Mesendoderm (in vitro differentiated cells): ENCODE measurements at regions not wholly inside any gene's neighbourhood (a gene's known extent, or its start where the extent isn't known, plus 50 kb on each side); places are given as distances from the start of the nearest gene placed in this dataset.

Source experiments
- DNase-seq: peaks from one replicate; pipeline ENCODE4 v3.0.0; 2013
- H2AK5ac ChIP-seq: 2 replicates; pipeline ENCODE4 v1.6.1; 2013; ENCODE audit warnings: low read length, inconsistent platforms
- H2BK120ac ChIP-seq: 2 replicates; pipeline ENCODE4 v1.6.1; 2013; ENCODE audit warnings: low read depth, mild to moderate bottlenecking, low read length, moderate library complexity, mixed read lengths
- H2BK15ac ChIP-seq: replicated peaks from 2 replicates; pipeline ENCODE4 v1.6.1; 2013; ENCODE audit warnings: low read depth, mild to moderate bottlenecking, moderate library complexity
- H2BK5ac ChIP-seq: 2 replicates; pipeline ENCODE4 v1.6.1; 2013; ENCODE audit warnings: low read length, inconsistent platforms
- H3K18ac ChIP-seq: 2 replicates; pipeline ENCODE4 v1.6.1; 2013; ENCODE audit warnings: mild to moderate bottlenecking, low read length, mixed read lengths
- H3K23ac ChIP-seq: one replicate; pipeline ENCODE4 v1.6.1; 2013; ENCODE audit warnings: low read length
- H3K27ac ChIP-seq: 2 replicates; pipeline ENCODE4 v1.5.1; 2013; ENCODE audit warnings: low read depth, mild to moderate bottlenecking, inconsistent platforms, low read length, moderate library complexity
- H3K27me3 ChIP-seq: 2 replicates; pipeline ENCODE4 v1.6.1; 2013; ENCODE audit warnings: low read length, control low read depth, mild to moderate bottlenecking, inconsistent platforms; ENCODE audit not compliant: insufficient read depth, poor library complexity
- H3K36me3 ChIP-seq: 2 replicates; pipeline ENCODE4 v1.6.1; 2013; ENCODE audit warnings: low read length, inconsistent platforms; ENCODE audit not compliant: control insufficient read depth, insufficient read depth
- H3K4ac ChIP-seq: one replicate; pipeline ENCODE4 v1.6.1; 2013; ENCODE audit warnings: low read depth, mild to moderate bottlenecking, low read length, moderate library complexity
- H3K4me1 ChIP-seq: 2 replicates; pipeline ENCODE4 v1.6.1; 2013; ENCODE audit warnings: low read depth, low read length, inconsistent platforms; ENCODE audit not compliant: control insufficient read depth
- H3K4me2 ChIP-seq: 2 replicates; pipeline ENCODE4 v1.6.1; 2013; ENCODE audit warnings: low read length
- H3K4me3 ChIP-seq: 2 replicates; pipeline ENCODE4 v1.5.1; 2013; ENCODE audit warnings: mild to moderate bottlenecking, low read length
- H3K56ac ChIP-seq: one replicate; pipeline ENCODE4 v1.6.1; 2013; ENCODE audit warnings: low read length
- H3K79me1 ChIP-seq: 2 replicates; pipeline ENCODE4 v1.6.1; 2013; ENCODE audit warnings: low read length, inconsistent platforms
- H3K79me2 ChIP-seq: 2 replicates; pipeline ENCODE4 v1.6.1; 2013; ENCODE audit warnings: mild to moderate bottlenecking, low read length; ENCODE audit not compliant: control insufficient read depth, insufficient read depth
- H3K9ac ChIP-seq: 2 replicates; pipeline ENCODE4 v1.6.1; 2013; ENCODE audit warnings: low read length, inconsistent platforms
- H4K5ac ChIP-seq: one replicate; pipeline ENCODE4 v1.6.1; 2013; ENCODE audit warnings: low read length
- H4K8ac ChIP-seq: one replicate; pipeline ENCODE4 v1.6.1; 2013; ENCODE audit warnings: low read depth, mild to moderate bottlenecking, control low read depth, low read length, moderate library complexity
- WGBS: extraction: QIAGEN DNeasy Blood & Tissue Kit; methylation state at CpG from one replicate; pipeline ENCODE4 v1.1.7; 2013; ENCODE audit warnings: low lambda C conversion rate, missing lambda C conversion rate; ENCODE audit not compliant: insufficient coverage; ENCODE audit errors: extremely low coverage; 5-methylcytosine and 5-hydroxymethylcytosine counted together

DNA sequence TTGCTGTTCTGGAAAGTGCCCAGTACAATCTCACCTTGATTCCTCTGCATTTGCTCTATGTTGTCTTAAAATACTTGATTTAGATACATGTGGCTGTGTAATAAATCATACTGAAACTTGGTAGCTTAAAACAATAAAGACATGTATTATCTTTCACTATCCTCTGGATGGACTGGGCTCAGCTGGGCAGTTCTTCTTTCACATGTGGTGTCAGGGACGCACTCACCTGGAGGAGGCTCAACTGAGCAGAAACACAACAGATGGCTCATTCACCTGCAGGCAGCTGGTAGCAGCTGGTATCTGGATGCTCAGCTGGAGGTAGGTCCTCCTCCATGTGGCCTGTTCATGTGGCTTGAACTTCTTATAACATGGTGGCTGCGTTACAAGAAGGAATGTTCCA, 563.8 kb upstream of the FRG1 start:
- H2BK5ac ChIP-seq = no peak overlapping the region
- no peaks in the 10 kb centered on the region for H3K36me3 ChIP-seq
- no peak overlapping the region for H2BK15ac ChIP-seq
- H3K56ac ChIP-seq = no peak overlapping the region
- peaks cover 2% of the 10 kb centered on the region for H3K4me1 ChIP-seq
- no peak overlapping the region for H3K9ac ChIP-seq
- H2BK120ac ChIP-seq = no peak overlapping the region
- H3K4me2 ChIP-seq = no peak overlapping the region
- DNase-seq = no peak
- no peaks in the 10 kb centered on the region for H3K79me2 ChIP-seq
- no peak overlapping the region for H3K27ac ChIP-seq
- no peak overlapping the region for H2AK5ac ChIP-seq
- no peak overlapping the region for H3K4ac ChIP-seq
- no peaks in the 10 kb centered on the region for H3K27me3 ChIP-seq
- H4K5ac ChIP-seq = no peak overlapping the region
- H3K18ac ChIP-seq = no peak overlapping the region
- no peaks in the 10 kb centered on the region for H3K79me1 ChIP-seq
- no peak overlapping the region for H3K4me3 ChIP-seq
- no peak overlapping the region for H3K23ac ChIP-seq
- WGBS = no CpG with 5 or more reads among the region's 2 CpGs
- H4K8ac ChIP-seq = no peak overlapping the region

DNA sequence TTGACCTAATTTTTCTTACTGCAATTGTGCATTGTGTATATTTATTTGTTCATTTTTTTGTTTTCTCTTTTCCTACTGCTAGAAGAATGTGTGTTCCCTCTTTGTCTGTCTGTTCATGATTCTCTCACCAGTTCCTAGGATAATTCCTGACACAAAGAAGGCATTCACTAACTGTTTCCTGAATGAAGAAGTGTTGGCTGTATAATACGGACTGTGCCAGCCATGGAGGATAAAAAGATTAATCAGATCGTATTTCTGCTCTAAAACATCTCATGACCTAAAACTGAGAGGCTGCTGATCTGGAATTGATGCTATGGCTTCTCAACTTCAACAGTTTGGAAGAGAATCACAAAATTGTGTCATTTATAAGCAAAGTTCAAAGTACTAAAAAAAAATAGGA, 563.1 kb upstream of the FRG1 start:
- Histone ChIP-seq H2BK120ac (no peak overlapping the region), H3K4me2 (no peak overlapping the region), H3K27ac (no peak overlapping the region), H2AK5ac (no peak overlapping the region), H3K4me3 (no peak overlapping the region), H3K4ac (no peak overlapping the region), H3K79me2 (no peaks in the 10 kb centered on the region), H3K27me3 (no peaks in the 10 kb centered on the region), H2BK5ac (no peak overlapping the region), H3K18ac (no peak overlapping the region), H3K79me1 (no peaks in the 10 kb centered on the region), H3K56ac (no peak overlapping the region), H3K4me1 (peaks cover 2% of the 10 kb centered on the region), H3K36me3 (no peaks in the 10 kb centered on the region), H3K23ac (no peak overlapping the region), H4K5ac (no peak overlapping the region), H2BK15ac (no peak overlapping the region), H3K9ac (no peak overlapping the region), H4K8ac (no peak overlapping the region)
- WGBS = no CpG with 5 or more reads among the region's 2 CpGs
- DNase-seq = no peak

- H3K27ac ChIP-seq = no peak overlapping the region
- no peak overlapping the region for H3K18ac ChIP-seq
- no CpG with 5 or more reads among the region's 1 CpG for WGBS
- no peak overlapping the region for H2BK5ac ChIP-seq
- H3K9ac ChIP-seq = no peak overlapping the region
- no peak overlapping the region for H4K8ac ChIP-seq
- no peaks in the 10 kb centered on the region for H3K79me2 ChIP-seq
- H2BK120ac ChIP-seq = no peak overlapping the region
- H3K27me3 ChIP-seq = no peaks in the 10 kb centered on the region
- no peaks in the 10 kb centered on the region for H3K79me1 ChIP-seq
- no peaks in the 10 kb centered on the region for H3K4me1 ChIP-seq
- no peak overlapping the region for H3K23ac ChIP-seq
- no peak overlapping the region for H3K4ac ChIP-seq
- DNase-seq = no peak
- no peak overlapping the region for H4K5ac ChIP-seq
- no peak overlapping the region for H2BK15ac ChIP-seq
- H3K36me3 ChIP-seq = no peaks in the 10 kb centered on the region
- no peak overlapping the region for H3K56ac ChIP-seq
- H2AK5ac ChIP-seq = no peak overlapping the region
- H3K4me2 ChIP-seq = no peak overlapping the region
- H3K4me3 ChIP-seq = no peak overlapping the region
Measured at GRCh38 chr4:189385098-189385497, 555.6 kb upstream of the FRG1 start.

DNA sequence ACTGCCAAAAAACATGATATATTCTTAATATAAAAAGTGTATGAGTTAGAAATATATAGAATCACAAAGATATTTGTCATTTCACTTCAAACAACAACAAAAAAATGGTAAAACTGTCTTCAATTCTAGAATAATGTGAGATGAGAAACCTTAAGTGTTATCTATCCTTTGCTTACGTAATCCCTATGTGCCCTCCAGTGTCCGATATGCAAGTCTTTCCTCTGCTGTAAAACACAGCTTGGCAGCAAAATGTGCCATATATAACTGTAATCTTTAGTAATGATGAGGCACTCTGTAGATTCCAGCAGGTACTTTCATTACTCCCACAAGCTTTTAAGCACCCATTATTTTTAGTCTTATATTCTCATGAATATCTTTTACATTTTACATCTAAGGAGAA, 555.1 kb upstream of the FRG1 start:
- H3K9ac ChIP-seq = no peak overlapping the region
- H3K23ac ChIP-seq = no peak overlapping the region
- no CpG with 5 or more reads among the region's 2 CpGs for WGBS
- no peaks in the 10 kb centered on the region for H3K4me1 ChIP-seq
- H3K4me2 ChIP-seq = no peak overlapping the region
- H2AK5ac ChIP-seq = no peak overlapping the region
- H4K8ac ChIP-seq = no peak overlapping the region
- H3K79me1 ChIP-seq = no peaks in the 10 kb centered on the region
- H3K4me3 ChIP-seq = no peak overlapping the region
- H2BK15ac ChIP-seq = no peak overlapping the region
- no peak overlapping the region for H3K18ac ChIP-seq
- no peak overlapping the region for H2BK5ac ChIP-seq
- no peak overlapping the region for H3K4ac ChIP-seq
- no peak for DNase-seq
- H3K27me3 ChIP-seq = no peaks in the 10 kb centered on the region
- H3K27ac ChIP-seq = no peak overlapping the region
- no peaks in the 10 kb centered on the region for H3K79me2 ChIP-seq
- no peak overlapping the region for H4K5ac ChIP-seq
- no peak overlapping the region for H3K56ac ChIP-seq
- H3K36me3 ChIP-seq = no peaks in the 10 kb centered on the region
- H2BK120ac ChIP-seq = no peak overlapping the region

- H4K8ac ChIP-seq = no peak overlapping the region
- no peaks in the 10 kb centered on the region for H3K79me2 ChIP-seq
- no peak overlapping the region for H2AK5ac ChIP-seq
- no peak overlapping the region for H2BK5ac ChIP-seq
- no peak overlapping the region for H3K56ac ChIP-seq
- no peak overlapping the region for H3K23ac ChIP-seq
- H3K4me1 ChIP-seq = no peaks in the 10 kb centered on the region
- H3K27ac ChIP-seq = no peak overlapping the region
- no peak overlapping the region for H3K9ac ChIP-seq
- no peaks in the 10 kb centered on the region for H3K36me3 ChIP-seq
- WGBS = no CpG with 5 or more reads among the region's 7 CpGs
- no peak for DNase-seq
- H3K4me3 ChIP-seq = no peak overlapping the region
- no peaks in the 10 kb centered on the region for H3K79me1 ChIP-seq
- no peaks in the 10 kb centered on the region for H3K27me3 ChIP-seq
- H3K18ac ChIP-seq = no peak overlapping the region
- no peak overlapping the region for H4K5ac ChIP-seq
- no peak overlapping the region for H2BK120ac ChIP-seq
- no peak overlapping the region for H3K4me2 ChIP-seq
- no peak overlapping the region for H3K4ac ChIP-seq
- no peak overlapping the region for H2BK15ac ChIP-seq
Measured at GRCh38 chr4:189396435-189396834, 544.2 kb upstream of the FRG1 start.

DNA sequence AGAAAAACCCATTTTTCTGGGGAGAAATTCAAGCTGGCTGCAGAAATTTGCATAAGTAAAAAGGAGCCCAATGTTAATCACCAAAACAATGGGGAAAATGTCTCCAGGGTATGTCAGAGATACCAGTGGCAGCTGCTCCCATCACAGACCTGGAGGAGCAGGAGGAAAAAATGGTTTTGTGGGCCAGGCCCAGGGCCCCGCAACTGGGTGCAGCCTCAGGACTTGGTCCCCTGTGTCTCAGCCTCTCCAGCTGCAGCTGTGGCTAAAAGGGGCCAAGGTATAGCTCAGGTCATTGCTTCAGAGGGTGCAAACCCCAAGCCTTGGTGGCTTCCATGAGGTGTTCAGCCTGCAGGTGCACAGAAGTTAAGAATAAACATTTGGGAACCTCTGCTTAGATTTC, 536.4 kb upstream of the FRG1 start:
- Histone ChIP-seq H2BK5ac (no peak overlapping the region), H2AK5ac (no peak overlapping the region), H2BK120ac (no peak overlapping the region), H3K4me3 (no peak overlapping the region), H3K4me2 (no peak overlapping the region), H3K27ac (no peak overlapping the region), H2BK15ac (no peak overlapping the region), H3K23ac (no peak overlapping the region), H4K5ac (no peak overlapping the region), H3K79me2 (no peaks in the 10 kb centered on the region), H3K4me1 (no peaks in the 10 kb centered on the region), H3K18ac (no peak overlapping the region), H3K4ac (no peak overlapping the region), H3K36me3 (no peaks in the 10 kb centered on the region), H3K9ac (no peak overlapping the region), H4K8ac (no peak overlapping the region), H3K27me3 (no peaks in the 10 kb centered on the region), H3K79me1 (no peaks in the 10 kb centered on the region), H3K56ac (no peak overlapping the region)
- WGBS = no CpG with 5 or more reads among the region's 1 CpG
- DNase-seq = no peak
